GM19025 (cell line): ENCODE measurements at regions not wholly inside any gene's neighbourhood (a gene's known extent, or its start where the extent isn't known, plus 50 kb on each side); places are given as distances from the start of the nearest gene placed in this dataset.

ENCODE experiments used
- ATAC-seq: cut with Tn5 transposase; IDR thresholded peaks from one replicate; pipeline ENCODE4 v1.9.1; 2021; ENCODE audit warnings: mild to moderate bottlenecking, low read depth, moderate library complexity; ENCODE audit not compliant: unreplicated experiment

DNA sequence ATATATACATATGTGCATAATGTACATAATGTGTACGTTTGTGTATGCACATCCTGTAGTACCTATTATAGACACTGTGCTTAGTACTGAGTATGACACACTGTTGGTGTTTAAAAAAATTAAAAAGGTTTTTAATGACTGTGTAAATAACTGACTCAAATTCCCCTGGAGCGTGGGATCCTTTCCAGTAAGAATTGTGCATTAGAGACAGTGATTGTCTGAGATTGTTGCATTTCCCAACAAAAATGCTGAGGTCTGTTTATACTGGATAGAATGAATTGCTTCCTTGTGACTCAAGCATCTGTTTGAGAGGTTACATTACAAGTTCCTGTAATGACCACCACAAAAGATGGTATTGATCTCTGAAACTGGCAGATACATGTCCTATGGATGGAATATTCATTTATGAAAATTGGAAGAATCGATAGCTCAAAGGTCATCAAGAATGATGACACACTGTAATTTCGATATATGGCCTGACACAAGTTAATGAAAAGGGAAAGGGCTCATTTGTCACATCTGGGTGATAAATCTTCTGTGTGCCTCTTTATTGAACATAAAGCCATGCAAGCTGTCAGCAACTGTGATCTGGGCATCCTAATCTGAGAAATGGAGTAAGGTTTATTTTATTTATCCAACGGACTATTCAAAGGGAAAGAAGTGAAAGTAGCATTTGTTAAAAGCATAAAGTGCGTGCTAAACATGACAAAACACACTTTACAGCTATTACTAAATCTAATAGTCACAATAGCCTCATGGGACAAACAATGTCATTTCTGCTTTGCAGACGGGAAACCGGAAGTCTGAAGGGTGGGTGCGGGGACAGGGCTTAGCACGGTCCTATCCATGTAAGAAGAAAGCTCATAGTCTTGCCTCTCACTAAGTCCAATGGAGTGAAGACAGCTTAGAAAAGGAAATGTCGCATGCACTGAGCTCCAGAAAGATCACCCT lies 228.8 kb downstream of the CDH11 start:
- ATAC-seq, result no peak

DNA sequence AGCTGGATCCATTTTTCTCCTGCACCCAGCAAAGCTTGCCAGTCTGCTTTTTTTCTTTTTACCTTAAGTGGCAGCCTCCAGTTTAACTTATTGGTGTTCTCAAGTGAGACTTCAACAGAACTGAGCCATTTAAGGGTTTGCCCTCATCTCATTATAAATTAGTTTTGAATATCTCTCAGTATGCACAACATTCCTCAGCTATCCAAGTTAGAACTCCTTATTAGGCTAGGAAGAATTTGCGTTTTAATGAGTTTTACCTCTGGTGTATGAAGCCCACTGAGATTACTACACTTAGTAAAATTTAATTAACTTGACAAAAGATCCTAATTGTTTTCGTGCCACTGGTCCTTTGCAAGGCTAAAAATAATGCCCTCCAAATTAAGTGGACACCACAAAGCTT lies 232.4 kb downstream of the CDH11 start:
- no peak for ATAC-seq

DNA sequence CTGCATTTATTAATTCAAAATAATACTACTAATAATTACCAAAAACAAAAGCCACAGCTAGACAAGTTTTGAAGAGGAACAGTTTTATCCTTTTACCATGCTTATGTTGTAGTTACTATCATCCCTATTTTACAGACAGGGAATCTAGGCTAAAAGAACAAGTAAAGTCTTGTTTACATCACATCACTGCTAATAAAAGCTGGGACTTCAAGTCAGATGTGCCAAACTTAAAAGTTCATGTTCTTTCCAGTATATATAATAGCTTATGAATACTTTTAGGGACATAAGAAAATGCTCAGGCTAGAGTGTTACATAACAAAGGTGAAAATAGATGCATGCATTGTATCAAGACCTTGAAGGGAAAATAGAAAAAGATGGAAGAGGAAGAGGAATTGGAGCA lies 234.2 kb downstream of the CDH11 start:
- no peak for ATAC-seq

DNA sequence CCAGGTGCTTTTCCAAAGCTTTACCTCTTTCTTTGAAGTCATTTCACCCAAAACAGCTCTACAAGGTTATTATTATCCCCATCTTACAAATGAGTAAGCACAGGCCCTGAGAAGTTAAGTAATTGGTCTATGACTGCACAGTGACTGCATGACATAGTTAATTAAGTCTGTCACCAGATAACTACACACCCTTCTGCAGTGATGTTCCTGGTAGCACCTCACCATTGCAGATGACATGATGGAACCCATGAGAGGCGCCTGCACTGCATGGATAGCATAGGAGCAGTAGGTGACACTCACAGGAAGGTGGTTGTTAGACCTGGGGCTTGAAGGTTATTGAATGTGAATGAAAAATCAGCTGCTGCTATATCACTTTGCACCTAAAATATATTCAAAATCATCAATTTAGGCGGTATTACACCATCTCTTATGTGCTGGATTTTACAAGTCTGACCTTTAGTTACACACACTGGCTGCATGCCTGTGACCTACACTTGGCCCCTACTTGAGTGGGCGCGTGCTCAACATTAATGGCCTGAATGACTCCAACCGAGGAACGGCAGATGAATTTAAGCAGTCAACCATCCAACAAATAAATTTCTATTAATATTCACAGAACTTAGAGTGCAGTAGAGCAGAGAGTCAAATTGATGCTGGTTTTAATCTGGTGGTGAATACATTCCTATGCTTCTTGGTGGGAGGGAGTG lies 239.6 kb downstream of the CDH11 start:
- ATAC-seq, result no peak

DNA sequence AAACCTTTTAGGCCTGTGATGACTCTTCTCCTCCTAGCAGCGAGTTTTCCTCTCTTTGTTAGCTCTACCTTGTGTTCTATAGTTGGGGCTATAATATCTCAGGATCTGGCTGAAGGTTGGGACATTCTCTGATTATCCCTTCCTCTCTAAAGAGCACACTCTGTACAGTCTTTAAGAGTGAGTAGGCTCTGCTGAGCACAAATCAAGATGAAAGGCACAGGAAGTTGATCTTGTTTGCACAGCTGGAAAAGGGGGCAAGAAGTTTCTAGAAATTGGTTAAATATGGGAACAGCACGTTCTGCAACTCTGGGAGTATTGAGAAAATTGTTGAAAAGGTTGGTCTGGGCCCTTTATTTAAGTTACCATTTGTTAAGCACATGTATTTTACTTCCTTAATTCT lies 240.9 kb downstream of the CDH11 start:
- ATAC-seq, result no peak

DNA sequence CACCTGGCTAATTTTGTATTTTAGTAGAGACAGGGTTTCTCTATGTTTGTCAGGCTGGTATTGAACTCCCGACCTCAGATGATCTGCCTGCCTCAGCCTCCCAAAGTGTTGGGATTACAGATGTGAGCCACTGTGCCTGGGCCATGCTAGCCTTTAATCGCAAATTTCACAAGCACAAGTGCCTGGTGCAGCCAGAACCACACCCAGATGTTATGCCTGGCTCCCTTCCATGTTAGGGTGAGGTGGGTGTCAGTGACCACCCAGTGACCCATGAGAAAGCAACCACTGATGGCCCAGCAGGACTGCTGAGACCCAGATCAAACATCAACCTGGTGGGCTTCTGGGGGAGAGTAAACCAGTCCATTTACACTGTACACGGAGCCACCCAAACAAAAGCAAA lies 241.9 kb downstream of the CDH11 start:
- no peak for ATAC-seq

DNA sequence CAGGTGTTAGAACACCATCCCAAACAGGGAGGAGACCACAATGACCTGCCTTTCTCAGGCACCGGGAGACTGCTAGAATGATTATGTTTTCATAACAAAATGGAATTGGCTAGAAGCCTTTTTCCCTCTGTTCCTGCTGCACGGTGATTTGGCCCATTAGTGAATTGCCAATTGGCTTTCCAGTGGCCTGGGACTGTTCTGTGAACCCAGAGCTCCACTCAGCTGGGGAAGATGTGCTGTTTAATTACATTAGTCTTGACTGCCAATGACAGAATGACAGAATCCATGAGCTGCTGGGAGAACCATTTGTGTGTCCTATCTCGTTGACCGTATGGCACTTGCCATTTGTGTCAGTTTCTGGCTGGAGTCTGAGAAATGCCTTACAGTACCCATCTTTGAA lies 242.9 kb downstream of the CDH11 start:
- no peak for ATAC-seq

DNA sequence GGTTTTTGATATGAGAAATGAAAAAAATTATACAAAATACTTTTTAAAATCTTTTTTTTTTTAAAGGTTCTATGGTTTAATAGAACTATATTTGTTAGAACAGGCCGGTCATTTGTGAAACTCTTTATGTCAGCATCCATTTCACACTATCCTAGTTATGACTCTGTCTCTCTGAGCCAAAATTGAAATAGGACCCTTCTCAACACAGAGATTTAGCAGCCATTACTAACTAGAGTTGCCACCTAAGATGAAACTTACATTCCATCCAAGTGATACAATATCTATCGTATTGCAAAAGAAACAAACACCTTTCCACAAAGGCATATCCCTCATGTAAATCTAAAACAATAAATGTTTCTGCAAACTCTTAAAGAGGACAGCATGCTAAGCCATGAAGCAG lies 249.8 kb downstream of the CDH11 start:
- no peak for ATAC-seq

DNA sequence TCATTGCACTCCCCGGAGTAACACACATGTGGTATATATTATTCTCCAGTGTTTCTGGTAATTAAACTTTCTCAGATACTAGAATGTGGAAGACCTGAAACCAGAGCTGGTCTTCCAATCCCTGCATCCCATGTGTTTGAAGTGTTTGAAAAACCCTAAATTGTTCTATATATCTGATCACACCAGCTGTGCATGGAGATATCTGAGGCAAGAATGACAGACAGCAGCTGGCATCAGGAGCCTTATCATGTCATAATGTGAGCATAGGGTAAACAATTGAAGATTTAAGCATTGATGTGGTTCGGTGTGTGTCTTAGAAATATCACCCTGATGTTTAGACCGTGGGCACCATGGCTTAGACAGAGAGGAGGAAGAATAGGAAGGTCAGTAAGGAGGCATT lies 251.0 kb downstream of the CDH11 start:
- no peak for ATAC-seq

DNA sequence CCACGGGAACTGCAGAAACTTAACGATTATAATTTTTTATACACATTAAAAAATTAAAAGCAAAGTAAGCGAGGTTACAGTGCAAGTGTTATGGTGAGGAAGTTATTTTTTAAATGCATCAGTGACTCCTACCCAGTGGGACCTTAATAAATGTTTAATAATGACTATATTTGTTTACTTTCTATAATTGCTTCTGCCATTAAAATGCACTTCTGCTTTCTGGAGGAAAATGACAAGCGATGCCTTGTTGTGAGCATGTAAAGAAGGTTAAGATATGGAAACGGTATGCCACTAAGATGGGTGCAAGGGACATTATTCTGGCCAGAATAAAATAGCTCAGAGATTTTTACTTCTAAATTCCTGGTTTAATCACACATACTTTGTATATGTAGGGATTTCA lies 252.1 kb downstream of the CDH11 start:
- no peak for ATAC-seq

DNA sequence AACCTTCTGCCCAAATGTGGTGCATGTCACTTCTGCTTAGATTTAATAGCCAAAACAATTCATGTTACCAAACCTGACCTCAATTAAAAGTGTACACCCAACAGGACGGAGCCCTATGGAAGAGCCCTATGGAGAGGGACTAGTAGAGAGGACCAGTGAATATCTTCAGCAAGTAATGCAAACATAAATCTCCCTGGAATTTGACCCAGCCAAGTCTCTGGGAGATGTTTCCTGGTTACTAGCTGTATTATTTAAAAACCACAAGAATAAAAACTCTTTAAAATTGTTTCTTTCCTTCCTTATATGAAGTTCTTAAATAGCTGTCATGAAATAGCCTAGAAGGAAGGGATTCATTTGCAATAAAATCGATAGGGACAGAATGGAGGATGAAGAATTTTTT lies 255.8 kb downstream of the CDH11 start:
- ATAC-seq, result no peak

DNA sequence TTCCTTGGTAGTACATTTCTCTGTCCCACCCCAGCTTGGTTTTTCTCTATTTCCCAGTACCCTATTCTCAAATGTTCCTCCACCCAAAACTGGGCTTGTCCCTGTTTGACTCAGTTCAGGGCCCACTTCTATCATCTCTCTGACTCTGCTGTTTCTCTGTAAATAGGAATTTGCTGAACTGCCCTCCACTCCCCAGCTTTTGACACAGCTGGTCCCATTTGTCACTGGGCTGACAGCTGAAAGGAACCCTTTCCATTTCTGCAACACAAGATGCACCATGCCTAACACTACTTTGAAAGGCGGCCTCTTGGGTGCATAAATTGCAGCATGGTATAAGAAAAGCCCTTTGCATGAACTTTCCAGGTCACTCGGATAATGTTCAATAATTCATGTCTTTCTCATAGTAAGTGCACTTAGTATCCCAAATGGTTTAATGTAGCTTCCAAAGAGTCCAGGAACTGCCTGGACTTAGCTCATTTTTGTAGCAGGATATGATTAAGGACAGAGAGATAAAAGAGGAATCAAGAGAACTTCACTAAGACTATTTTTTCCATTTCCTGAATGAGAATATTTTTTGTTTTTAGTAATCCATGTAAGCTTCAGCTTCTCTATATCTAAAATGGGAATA lies 256.7 kb downstream of the CDH11 start:
- ATAC-seq, result no peak

DNA sequence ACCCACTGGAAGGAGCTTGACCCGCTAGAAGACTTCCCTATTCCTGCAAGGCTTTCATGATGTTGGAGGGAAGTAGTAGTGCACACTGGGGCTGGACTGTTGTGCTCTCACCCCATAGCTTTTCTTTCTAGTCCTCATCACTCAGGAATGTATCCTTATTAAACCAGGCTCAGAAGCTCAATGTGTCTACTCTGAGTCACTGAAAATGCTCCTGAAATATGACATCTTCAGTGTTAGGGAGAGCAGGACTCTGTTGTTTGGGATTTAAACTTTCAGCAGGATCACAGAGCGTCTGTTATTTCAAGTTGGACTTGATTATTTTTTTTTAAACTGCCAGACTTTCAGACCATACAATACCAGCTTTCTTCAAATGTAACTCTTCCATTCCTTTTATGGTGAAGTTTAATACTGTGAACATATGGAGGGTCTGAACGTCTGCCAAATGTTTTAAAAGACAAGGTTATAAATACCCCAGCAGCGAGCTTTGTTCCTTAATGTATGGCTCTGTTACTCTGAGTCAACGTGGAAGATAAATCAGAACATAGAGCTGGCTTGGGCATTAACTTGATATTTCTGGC lies 257.5 kb downstream of the CDH11 start:
- no peak for ATAC-seq

DNA sequence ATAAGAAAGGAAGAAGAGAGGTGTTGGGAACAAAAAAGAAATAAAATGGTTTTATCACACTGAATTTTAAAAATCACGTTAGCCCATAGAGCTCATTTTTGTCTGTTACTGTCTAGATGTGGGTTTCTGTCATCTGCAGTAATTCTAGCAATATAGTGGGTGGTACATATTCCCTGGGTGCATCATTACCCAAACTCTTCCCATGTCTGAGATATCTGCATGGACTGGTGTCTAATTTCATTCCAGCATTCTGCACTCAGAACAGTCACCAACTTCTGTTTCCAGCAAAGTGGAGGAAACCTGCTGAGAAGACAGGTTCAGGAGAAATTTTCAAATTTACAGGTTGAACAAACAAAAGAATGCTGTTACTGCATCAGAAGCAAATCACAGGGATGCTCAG lies 263.8 kb downstream of the CDH11 start:
- ATAC-seq, result no peak

DNA sequence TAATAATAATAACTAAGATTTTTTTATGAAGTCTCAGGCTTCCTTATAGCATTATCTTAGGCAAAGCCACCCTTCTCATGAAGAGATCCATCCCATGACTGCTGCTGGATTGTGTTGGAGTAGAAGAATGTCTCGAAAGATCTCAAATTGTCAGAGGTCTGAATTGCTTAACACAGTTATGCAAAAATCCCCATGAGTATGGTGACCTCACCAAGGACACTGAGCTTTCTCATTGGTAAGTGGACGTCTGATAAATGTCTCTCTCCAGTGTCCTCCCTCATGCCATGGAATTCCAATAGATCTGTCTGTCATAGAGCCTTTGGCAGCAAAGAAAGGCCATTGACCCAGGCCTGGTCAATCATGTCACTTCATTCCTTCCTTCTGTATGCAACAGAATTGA lies 264.5 kb downstream of the CDH11 start:
- no peak for ATAC-seq

DNA sequence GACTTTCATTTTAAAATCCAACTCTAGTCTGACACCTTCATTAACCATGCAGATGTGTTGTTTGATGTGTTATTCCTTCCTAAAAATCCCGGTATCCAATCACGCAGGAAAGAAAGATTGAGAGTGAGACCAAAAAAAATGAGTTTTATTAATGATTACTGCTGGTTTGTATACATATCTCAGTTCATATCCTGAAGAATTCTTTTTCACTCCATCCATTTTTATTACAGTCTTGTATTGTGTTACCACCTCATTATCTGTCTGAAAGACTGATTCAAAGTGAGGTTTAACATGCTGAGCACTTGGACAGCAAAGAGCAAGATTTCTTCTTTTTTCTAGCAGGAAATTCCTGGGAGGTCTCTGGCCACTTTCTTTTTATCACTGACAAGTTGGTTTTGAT lies 268.3 kb downstream of the CDH11 start:
- ATAC-seq, result no peak

DNA sequence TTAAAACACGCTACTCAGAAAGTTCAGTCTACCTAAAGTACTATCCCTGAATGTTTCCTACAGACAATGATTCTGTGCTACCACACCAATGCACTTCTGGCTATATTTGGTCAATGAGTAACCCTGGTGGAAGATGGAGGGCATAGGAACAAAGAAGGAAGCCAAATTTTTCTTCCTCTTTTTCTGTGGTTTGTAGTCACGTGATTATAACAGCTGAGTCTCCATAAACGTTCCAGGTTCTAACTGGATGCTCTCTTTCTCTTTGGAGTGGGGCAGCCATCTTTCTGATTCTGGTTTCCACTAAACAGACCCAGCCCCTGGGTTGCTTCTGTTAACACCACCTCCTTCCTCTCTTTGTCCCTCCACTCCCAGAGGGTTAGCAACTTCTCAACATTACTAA lies 274.9 kb downstream of the CDH11 start:
- ATAC-seq, result no peak

DNA sequence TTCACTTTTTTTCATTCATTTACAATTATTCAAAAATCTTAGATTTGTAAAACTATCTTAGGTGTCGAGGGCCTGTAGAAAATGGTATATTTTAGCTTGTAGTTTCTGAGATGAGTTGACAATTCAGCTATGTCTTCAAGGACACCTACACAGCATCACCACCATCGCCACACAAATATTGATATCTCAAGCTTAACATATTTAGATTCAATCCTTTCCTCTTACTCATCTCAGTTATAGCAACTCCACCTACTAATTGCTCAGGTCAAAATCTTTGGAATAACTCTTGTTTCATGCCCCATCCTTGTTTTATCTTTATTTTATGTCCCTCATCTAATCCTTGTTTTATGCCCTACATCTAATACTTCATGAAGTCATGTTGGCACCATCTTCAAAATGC lies 276.8 kb downstream of the CDH11 start:
- ATAC-seq, result no peak

DNA sequence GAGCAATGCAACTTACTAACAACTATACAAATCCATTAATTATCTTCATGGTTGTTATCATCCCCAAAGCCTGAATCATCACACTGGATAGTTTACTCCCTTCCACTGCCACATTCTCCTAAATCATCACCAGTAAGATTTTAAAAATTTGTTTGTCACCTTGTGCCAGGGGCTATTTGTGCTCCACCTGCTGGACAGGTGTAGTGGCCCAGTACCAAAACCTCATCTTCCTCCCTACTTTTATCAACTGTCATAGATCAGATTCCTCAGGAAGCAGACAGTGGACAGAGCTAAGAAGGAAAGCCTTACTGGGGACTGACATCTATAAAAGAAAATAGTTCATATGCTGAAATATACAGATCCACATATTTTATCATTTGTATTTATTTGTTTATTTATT lies 280.4 kb downstream of the CDH11 start:
- ATAC-seq, result no peak

DNA sequence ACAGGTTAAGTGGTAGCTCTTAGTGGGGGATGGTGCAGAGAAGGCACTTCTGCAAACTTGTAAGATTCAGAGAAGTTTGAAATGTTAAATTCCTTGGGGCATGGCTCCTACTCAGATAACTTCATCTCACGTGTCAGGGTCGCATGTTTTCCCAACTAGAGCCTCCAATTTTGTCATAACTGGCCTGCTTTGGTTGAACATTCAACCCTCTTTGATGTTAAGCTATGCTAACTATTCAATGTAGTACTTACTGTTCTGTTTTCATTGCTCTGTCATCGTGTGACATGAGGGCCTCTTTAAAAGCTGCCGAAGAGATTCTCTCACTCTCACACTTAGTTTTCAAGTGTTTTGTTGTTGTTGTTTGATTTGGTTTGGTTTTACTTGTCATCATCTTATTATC lies 280.8 kb downstream of the CDH11 start:
- ATAC-seq, result no peak

DNA sequence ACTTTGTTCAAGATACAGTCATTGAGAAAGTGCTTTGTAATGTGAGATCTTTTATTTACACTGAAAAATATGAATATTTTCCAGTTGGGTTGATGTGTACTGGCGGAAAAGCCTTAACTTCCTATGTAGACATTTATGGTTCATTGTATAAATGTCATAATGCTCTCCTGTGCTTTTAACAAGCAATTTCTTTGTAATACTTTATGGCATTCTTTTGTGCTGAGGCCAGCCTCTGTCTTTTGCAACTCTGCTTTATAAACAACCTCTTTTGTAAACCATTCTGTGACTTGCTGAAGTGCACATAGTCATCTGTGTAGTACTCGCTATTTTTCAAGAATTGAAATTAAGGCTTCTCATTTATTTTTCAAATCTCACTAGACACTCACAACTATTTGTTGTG lies 291.2 kb downstream of the CDH11 start:
- ATAC-seq, result no peak
